GM19455 (cell line): ENCODE measurements at regions not wholly inside any gene's neighbourhood (a gene's known extent, or its start where the extent isn't known, plus 50 kb on each side); places are given as distances from the start of the nearest gene placed in this dataset.

Experiments
- ATAC-seq: cut with Tn5 transposase; IDR thresholded peaks from one replicate; pipeline ENCODE4 v1.9.1; 2021; ENCODE audit not compliant: unreplicated experiment

GRCh38 chr15:95912728-95913127, 417.8 kb upstream of the NR2F2 start:
- no peak for ATAC-seq

DNA sequence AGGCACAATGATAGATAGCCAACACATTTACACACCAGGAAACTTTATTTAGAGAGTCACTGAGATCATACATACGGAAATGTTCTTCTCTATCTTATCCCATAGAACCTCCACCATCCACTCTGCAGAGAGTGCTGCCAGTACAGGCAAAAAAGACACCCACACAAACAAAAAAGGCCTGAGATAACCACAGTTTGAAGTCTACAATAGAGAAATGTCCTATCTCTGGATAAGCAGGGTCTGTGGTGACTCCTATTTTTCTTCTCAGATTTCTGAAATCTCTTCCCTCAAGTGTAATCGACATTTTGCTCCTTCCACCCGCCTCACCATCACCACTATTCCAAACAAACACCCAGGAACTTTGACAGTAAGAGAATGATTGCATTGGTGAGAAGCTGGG, 413.9 kb upstream of the NR2F2 start:
- ATAC-seq: no peak

GRCh38 chr15:95918525-95918924, 412.0 kb upstream of the NR2F2 start:
- no peak for ATAC-seq

- no peak for ATAC-seq
Measured at GRCh38 chr15:95919460-95919859, 411.0 kb upstream of the NR2F2 start.

GRCh38 chr15:95921404-95921803, 409.1 kb upstream of the NR2F2 start:
- ATAC-seq: no peak

DNA sequence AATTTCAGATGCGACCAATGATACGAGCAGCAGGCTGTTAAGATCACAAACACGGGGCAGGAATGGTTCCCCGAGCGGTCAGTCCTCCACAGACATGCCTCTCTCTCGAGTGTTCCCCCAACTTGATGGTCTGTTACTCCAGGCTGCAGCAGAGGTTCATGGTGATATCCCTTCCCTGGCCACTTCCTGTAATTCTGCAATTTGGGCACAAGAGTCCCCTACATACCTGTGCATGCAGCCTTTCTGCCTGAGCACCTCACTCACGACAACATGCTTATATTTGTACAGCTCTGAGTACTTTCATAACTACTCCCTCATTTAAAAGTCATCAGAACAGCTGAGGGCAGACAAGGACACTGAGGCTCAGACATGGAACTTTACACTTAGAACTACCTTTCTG, 408.1 kb upstream of the NR2F2 start:
- no peak for ATAC-seq

DNA sequence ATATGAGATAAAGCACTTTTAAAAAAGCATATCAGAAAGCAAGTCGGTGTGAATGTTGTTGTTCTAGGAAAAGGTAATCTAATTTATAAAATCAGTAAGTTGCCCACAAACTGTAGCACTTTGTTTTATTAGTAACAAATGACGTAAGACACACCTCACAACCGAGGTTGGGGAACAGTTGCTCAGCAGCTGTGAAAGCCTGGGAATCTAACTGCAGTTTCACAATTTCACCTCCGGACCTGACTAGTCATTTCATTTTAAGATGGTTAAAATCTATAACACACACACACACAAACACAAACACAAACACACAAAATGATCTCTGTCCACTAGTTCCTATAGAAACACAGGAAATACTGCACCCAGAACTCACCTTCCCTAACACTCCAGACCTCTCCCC, 406.7 kb upstream of the NR2F2 start:
- ATAC-seq: no peak

GRCh38 chr15:95928822-95929221, 401.7 kb upstream of the NR2F2 start:
- no peak for ATAC-seq

DNA sequence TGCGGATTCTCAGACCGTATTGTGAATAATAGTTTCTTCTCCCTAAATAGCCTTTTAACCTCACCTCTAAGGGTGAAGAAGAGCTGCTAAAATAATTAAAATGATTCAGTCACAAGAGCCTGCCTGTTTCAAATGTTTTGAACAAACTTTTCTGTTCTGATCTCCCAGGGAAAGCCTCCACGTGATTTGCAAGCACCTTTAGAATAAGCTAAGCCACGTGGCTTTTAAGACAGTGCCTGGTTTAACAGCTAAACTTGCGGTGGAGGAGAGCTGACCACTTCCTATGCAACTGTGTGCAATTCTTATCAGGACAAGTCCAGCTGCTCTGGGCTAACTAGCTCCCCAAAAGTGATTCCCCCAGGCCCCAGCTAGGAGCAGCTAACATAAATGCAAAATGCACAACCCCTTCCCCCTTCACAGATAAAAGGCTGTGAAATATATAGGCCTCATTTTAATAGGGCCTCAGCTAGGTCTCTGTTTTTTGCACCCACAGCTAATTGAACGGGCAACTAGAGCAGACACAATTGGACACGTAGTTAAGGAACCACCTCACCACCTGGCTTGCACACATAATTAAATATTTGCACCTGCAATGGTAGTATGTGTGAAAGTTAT, 401.2 kb upstream of the NR2F2 start:
- no peak for ATAC-seq

DNA sequence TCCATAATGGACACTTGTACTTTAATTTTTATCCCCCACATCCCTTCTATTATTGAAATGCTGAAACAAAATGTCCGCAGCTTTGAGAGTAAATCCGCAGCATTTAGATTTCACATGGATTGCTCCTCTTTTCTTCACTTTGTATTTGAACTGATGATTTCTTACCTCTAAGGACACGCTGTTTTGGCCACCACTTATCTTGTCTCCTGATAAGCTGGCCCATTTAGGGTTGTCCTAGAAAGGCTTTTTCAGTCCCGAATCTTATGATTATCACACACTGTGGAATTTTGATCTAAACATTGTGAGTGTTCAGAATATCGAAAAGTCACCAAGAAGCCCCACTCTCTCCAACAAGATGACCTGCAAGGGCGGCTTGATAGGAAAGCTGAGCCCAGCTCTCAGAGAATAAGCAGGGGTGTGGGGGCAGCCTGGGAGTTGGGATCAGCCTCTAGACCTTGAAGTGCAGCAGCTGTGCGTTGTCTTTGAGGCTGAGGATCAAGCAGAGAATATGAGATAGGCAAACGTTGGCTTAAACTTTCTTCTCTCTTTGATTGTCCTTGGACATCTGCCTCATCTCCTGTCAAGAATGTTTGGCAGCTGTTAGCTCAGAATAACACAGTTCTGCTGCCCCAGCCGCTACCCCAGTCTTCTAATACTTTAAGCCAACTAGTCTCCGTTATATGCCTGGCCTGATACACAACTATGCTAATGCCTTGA, 399.7 kb upstream of the NR2F2 start:
- ATAC-seq: no peak

DNA sequence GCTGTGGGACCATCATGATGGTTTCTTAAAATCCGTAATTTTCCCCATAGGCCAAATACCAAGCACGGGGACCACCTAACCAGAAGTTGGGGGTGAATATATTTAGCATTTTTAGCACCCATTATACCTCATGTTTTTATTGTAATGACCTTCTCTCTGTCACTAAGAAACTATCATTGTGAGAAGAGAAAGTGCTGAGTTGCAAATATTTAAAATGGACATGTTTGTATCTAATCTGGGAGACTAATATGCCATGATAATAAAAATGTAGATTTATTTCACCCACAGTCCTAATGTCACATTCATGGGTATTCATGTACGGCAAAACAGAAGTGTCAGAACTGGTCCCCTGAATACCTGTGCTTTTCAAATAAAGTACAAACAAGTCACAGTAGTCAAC, 398.9 kb upstream of the NR2F2 start:
- ATAC-seq: no peak

DNA sequence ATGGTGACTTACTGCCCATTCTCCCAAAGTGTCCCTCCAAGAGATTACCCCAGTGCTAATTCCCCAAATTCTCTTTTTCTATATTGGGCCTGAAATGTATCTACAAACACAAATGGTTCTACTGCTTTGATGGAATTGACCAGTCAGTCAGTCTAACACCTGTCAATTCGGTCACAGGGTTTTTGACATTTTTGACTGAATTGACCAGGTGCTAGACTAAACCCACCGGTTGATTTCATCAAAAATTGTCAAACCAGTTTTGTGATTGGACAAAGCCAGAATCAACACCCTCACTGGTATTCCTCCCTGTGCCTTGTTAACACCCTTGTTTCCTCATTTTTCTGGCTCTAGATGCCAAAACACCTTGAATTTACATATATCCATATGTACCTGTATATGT, 398.4 kb upstream of the NR2F2 start:
- ATAC-seq: no peak

DNA sequence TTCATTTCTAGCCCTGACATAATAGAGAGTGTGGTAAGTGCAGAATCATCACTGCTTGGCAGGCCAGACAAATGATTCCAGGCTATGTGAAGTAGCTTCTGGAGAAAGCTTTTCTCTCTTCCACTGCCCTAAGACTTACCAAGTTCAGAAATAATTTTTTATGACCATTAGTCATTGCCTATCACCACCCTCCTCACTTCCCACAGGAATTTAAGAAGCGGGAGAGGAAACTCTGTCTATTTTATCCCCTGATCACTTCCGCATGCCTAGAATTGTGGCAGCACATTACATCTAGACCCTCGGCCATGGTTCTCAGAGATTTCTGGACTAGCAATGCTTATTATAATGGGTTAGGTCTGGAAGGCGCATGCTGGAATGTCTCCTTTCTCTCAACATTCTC, 397.8 kb upstream of the NR2F2 start:
- no peak for ATAC-seq

- ATAC-seq: no peak
Measured at GRCh38 chr15:95935852-95936251, 394.6 kb upstream of the NR2F2 start.

GRCh38 chr15:95937128-95937528, 393.4 kb upstream of the NR2F2 start:
- no peak for ATAC-seq

- ATAC-seq: no peak
Measured at GRCh38 chr15:95940431-95940985, 390.0 kb upstream of the NR2F2 start.

- no peak for ATAC-seq
Measured at GRCh38 chr15:95944193-95944592, 386.3 kb upstream of the NR2F2 start.

DNA sequence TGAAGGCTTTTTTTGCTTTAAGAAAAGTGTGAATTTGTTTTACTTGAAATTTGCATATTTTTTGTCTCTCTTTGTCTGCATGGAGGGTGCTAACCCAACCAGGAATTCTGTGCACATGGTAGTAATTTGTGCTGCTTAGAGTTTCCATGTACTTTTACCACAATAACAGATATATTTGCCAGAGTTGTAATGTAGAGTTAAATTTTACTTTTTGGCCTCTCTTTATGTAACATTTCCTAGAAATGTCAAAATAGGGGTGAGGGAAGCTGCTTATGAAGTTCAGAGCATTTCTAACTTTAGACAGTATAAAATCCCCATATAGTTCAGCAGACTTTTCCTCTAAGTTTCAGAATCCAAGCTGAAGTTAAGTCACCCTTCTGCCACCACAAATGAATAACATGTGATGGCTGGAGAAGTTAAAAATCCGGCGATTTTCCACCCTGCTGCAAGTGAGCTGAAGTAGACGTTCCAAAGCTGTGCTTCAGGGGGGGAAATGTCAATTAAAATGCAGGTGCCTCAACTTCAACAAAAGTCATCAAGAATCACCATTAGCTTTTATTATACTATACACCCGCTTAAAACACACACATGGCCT, 385.7 kb upstream of the NR2F2 start:
- no peak for ATAC-seq

DNA sequence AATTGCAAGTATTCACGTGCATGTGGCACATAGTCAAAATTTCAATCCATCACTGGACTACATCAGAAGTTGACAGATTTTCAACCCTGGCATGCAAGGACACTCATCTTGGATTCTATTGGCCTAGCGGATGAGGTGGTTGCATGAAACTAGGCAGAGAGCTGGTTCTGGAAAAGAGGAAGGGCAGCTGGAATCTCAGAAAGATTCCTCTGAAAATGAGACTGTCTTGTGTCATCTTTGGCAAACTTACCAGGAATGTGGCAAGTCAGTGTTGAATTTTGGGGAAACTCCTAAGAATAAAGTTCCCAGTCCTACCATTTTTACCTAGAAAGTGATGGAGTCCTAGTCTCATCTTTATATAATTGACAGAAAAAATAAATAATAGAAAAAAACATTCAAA, 384.3 kb upstream of the NR2F2 start:
- ATAC-seq: no peak

DNA sequence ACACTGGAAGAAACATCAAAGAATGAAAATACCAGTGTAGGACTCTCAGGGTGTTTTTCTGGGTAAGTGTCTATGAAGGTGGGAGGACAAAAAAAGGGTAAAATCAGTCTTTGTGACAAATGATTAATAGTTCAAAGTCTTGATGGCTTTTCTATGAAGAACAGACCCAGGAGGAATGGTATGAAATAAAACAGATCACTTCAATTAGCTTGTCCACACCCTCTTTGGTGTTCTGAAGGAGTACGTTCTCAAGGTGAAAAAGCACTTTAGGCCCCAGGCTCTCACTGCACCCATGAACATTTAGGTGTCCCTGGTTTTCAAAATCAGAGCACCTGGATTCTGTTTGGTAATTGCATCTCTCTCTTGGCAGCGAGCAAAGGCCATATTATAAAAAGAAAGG, 383.6 kb upstream of the NR2F2 start:
- no peak for ATAC-seq

GRCh38 chr15:95948411-95948810, 382.1 kb upstream of the NR2F2 start:
- ATAC-seq: no peak

GRCh38 chr15:95953032-95953431, 377.5 kb upstream of the NR2F2 start:
- no peak for ATAC-seq
